SK-N-SH (cell line): ENCODE measurements at regions not wholly inside any gene's neighbourhood (a gene's known extent, or its start where the extent isn't known, plus 50 kb on each side); places are given as distances from the start of the nearest gene placed in this dataset.
A peak's percentile ranks its signal among the peaks of the same experiment; 100 is the strongest.
"Not testable (repeated sequence)": the region's sequence is repeated elsewhere in the genome, so short reads cannot be mapped to it uniquely, and the experiment has no call there.

ENCODE experiments used
- CTCF ChIA-PET: fragments of 300-600, 350-600 bp; formaldehyde crosslinking; extraction: SDS; loops from one replicate; lab custom pipeline; 2021; lab: Yijun Ruan, JAX
- POLR2A ChIA-PET: fragments of 350-600 bp; sonication (Branson Sonifier 250); formaldehyde crosslinking; extraction: SDS; loops from one replicate; lab custom pipeline; 2020; ENCODE audit warnings: antibody characterized with exemption, inconsistent platforms; lab: Yijun Ruan, JAX
- DNase-seq: peaks from one replicate; pipeline ENCODE4 v3.0.0; 2012
- H2AFZ ChIP-seq: fragments of 200-600 bp; sonication (generic); 2 replicates; pipeline ENCODE4 v1.8.1; 2016; ENCODE audit warnings: antibody characterized with exemption, mild to moderate bottlenecking, low read depth
- H3F3A ChIP-seq: fragments of 200-600 bp; sonication (generic); replicated peaks from 2 replicates; pipeline ENCODE3; 2016; ENCODE audit warnings: antibody characterized with exemption, mild to moderate bottlenecking; ENCODE audit not compliant: insufficient read depth
- H3K27ac ChIP-seq, 2 experiments: fragments of 200-500 bp in 1 of 2; fragments of 200-600 bp in 1 of 2; sonication (Bioruptor generic) in 1 of 2; sonication (generic), shearing (Covaris generic) in 1 of 2; 2 replicates each; pipeline versions ENCODE4 v1.5.1 to v1.6.1; 2014 to 2016; ENCODE audit warnings: low read depth in 2 of 2, inconsistent platforms in 1 of 2, low read length in 1 of 2, mild to moderate bottlenecking in 1 of 2, mixed read lengths in 1 of 2
- H3K27me3 ChIP-seq: fragments of 200-600 bp; sonication (generic), shearing (Covaris generic); 2 replicates; pipeline ENCODE4 v1.6.1; 2016; ENCODE audit warnings: mixed run types; ENCODE audit not compliant: insufficient read depth
- H3K36me3 ChIP-seq, 2 experiments: fragments of 200-500 bp in 1 of 2; fragments of 200-600 bp in 1 of 2; sonication (Bioruptor generic) in 1 of 2; sonication (generic) in 1 of 2; replicated peaks in 1 of 2; 2 replicates each; pipeline versions ENCODE3 to v1.5.1; 2014 to 2016; ENCODE audit warnings: low read length in 1 of 2, mild to moderate bottlenecking in 1 of 2; ENCODE audit not compliant: insufficient read depth in 2 of 2, control insufficient read depth in 1 of 2
- H3K4me1 ChIP-seq, 2 experiments: fragments of 200-500 bp in 1 of 2; fragments of 200-600 bp in 1 of 2; sonication (Bioruptor generic) in 1 of 2; sonication (generic), shearing (Covaris generic) in 1 of 2; 2 replicates each; pipeline versions ENCODE4 v1.5.1 to v1.6.1; 2014 to 2016; ENCODE audit warnings: low read depth in 1 of 2, low read length in 1 of 2, mixed run types in 1 of 2; ENCODE audit not compliant: insufficient read depth in 2 of 2, control insufficient read depth in 1 of 2
- H3K4me2 ChIP-seq: fragments of 200-600 bp; sonication (generic), shearing (Covaris generic); 2 replicates; pipeline ENCODE4 v1.6.1; 2017; ENCODE audit warnings: mixed run types
- H3K4me3 ChIP-seq, 2 experiments: fragments of 200-500 bp in 1 of 2; fragments of 200-600 bp in 1 of 2; sonication (Bioruptor generic) in 1 of 2; sonication (generic), shearing (Covaris generic) in 1 of 2; 2 replicates each; pipeline versions ENCODE4 v1.5.1 to v1.8.1; 2014 to 2016; ENCODE audit warnings: low read depth in 2 of 2, inconsistent platforms in 1 of 2, low read length in 1 of 2, mild to moderate bottlenecking in 1 of 2, mixed read lengths in 1 of 2, moderate library complexity in 1 of 2
- H3K79me2 ChIP-seq: fragments of 200-600 bp; sonication (generic); 2 replicates; pipeline ENCODE4 v1.8.1; 2017; ENCODE audit warnings: mild to moderate bottlenecking; ENCODE audit not compliant: insufficient read depth
- H3K9ac ChIP-seq: fragments of 200-600 bp; sonication (generic); 2 replicates; pipeline ENCODE4 v1.6.1; 2017; ENCODE audit warnings: mixed run types
- H3K9me2 ChIP-seq: fragments of 200-600 bp; sonication (generic); 2 replicates; pipeline ENCODE4 v1.6.1; 2017; ENCODE audit warnings: mixed run types
- H3K9me3 ChIP-seq: fragments of 200-600 bp; sonication (generic); 2 replicates; pipeline ENCODE4 v1.6.1; 2017; ENCODE audit warnings: mixed run types, mild to moderate bottlenecking, moderate library complexity
- H4K20me1 ChIP-seq: fragments of 200-600 bp; sonication (generic); 2 replicates; pipeline ENCODE4 v1.6.1; 2017; ENCODE audit warnings: mild to moderate bottlenecking, mixed run types; ENCODE audit not compliant: insufficient read depth
- CTCF ChIP-seq: fragments of 200-600 bp; sonication (generic); IDR thresholded peaks from 2 replicates; pipeline ENCODE4 v1.6.1; 2017; ENCODE audit warnings: antibody characterized with exemption, mild to moderate bottlenecking, moderate library complexity
- RAD21 ChIP-seq: IDR thresholded peaks from 2 replicates; pipeline ENCODE4 v1.6.1; 2012; ENCODE audit warnings: mild to moderate bottlenecking, low read length
- WGBS: methylation state at CpG from one replicate; pipeline ENCODE4 v1.1.6; 2017; ENCODE audit warnings: low lambda C conversion rate; 5-methylcytosine and 5-hydroxymethylcytosine counted together

DNA sequence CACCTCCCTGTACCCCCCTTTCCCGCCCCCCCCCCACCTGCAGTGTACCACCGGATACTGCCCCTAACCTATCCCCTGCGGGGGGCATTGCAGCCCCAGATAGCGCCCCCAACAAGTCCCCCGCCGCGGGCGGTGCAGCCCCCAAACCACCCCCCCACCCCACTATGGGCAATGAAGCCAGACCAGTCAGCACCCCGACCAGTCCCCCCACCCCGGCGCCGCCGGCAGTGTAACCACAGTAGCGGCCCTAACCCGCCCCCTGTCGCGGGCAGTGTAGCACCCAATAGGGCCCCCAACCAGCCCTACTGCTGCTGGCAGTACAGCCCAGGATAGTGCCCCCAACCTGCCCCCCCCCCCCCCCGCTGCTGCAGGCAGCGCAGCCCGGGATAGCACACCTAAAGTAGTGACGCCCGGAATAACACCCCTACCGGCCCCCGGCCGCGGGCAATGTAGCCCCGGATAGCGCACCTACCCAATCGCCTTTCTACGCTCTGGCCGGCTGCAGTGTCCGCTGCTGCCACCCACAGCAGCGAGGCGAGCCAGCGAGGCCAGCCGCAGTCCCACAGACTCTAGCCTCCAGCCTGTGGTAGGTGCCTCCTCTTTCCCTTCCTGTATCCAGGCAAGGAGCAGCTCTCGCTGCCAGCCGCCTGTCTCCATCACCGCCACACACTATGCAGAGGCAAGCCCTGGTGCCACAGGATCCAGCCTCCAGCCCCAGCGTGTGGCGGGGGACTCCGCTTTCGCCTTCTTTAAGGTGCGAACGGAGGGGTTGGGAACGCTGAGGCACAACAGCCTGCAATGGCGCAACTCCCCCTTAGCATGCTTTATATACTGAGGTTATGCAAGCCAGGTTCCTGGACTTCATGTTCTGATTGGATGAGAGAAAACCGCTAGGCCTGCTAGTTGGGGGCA, 229.3 kb downstream of the LIPI start:
- H3K4me2 ChIP-seq, H3K36me3 ChIP-seq, H3K4me1 ChIP-seq, H3K27me3 ChIP-seq, H3F3A ChIP-seq, H3K9ac ChIP-seq, H3K9me2 ChIP-seq, H3K79me2 ChIP-seq, H4K20me1 ChIP-seq, H3K4me3 ChIP-seq, CTCF ChIA-PET, H2AFZ ChIP-seq, H3K27ac ChIP-seq, POLR2A ChIA-PET, H3K9me3 ChIP-seq: not testable (repeated sequence)
- DNase-seq: peak; percentile 15
- WGBS: 72% methylated on average over 11 of the region's 48 CpGs

DNA sequence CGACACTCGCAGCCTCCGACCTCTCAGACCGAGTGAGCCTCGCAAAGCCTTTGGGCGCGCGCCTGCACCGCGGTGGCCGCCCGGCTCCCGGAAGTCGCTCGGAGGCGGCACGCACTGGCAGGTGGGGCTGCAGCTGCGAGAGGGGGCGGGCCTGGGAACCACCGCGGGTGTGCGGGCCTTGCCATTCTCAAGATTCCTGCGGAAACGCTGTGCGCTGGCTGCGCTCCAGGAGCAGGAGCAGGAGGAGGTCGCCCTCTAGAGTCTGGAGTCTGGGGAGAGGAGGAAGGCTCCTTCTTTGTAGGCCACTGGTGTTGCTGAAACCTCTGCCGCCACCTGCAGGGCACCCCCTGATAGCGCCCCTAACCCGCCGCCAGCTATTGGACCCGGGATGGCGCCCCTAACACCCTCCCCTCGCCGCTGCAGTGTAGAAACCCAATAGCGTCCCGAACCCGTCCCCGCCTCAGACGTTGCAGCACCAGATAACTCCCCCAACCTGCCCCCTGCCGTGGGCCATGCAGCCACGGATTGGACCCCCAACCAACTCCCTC, 230.6 kb downstream of the LIPI start:
- H3K27ac ChIP-seq, H3K9me2 ChIP-seq, POLR2A ChIA-PET, H3K27me3 ChIP-seq, CTCF ChIA-PET, H3K79me2 ChIP-seq, H3K9me3 ChIP-seq, H3K4me1 ChIP-seq, H3F3A ChIP-seq, H3K36me3 ChIP-seq, H2AFZ ChIP-seq, H4K20me1 ChIP-seq, H3K9ac ChIP-seq, H3K4me2 ChIP-seq: not testable (repeated sequence)
- peak overlapping the region in 1 of 2 experiments; percentile 24; a peak in 2 of 4 replicates for H3K4me3 ChIP-seq
- TF ChIP-seq CTCF: peak; percentile 34; the same call in 1 of the 2 replicates
- 0 out of 2 replicates have a peak, but pooled peaks have one; percentile 14 for TF ChIP-seq RAD21
- peak; percentile 30 for DNase-seq
- WGBS: 78% methylated on average over 25 of the region's 42 CpGs

DNA sequence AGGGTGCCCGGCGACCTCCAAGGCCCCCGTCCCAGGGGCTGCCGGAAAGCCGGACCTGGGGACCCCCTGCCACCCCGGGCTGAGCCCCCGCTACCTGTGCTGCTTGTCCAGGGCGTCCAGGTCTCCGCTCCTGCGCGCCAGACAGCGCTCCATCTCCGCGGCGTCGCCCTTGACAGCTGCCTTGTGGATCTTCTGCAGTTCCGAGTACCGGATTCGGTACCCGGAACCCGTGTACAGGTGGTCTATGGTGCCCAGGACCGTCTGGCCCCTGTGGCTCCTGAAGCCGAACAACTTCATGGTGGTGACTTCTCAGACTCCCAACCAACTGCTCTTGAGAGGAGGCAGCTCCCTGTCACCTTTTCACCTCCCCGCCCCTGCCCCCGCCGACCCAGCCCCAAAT, 231.1 kb downstream of the LIPI start:
- H3F3A ChIP-seq, H3K79me2 ChIP-seq, H3K27me3 ChIP-seq, H4K20me1 ChIP-seq, POLR2A ChIA-PET, CTCF ChIA-PET, H3K27ac ChIP-seq, H3K4me2 ChIP-seq, H2AFZ ChIP-seq, H3K9ac ChIP-seq, H3K4me1 ChIP-seq, H3K36me3 ChIP-seq, H3K9me2 ChIP-seq, H3K4me3 ChIP-seq, DNase-seq, H3K9me3 ChIP-seq: not testable (repeated sequence)
- WGBS: 55% methylated on average over 7 of the region's 26 CpGs

GRCh38 chr21:13974582-13974981, 236.2 kb downstream of the LIPI start:
- H3K79me2 ChIP-seq, POLR2A ChIA-PET, H3K9ac ChIP-seq: not testable (repeated sequence)

GRCh38 chr21:13969853-13970252, 240.9 kb downstream of the LIPI start:
- H3K4me3 ChIP-seq, H3K9ac ChIP-seq, H3K4me2 ChIP-seq, H3K27me3 ChIP-seq, H3K9me3 ChIP-seq, POLR2A ChIA-PET, H3K9me2 ChIP-seq, CTCF ChIA-PET, H3K4me1 ChIP-seq, H3K36me3 ChIP-seq, H3K79me2 ChIP-seq, H3F3A ChIP-seq, H4K20me1 ChIP-seq, H2AFZ ChIP-seq, DNase-seq, H3K27ac ChIP-seq: not testable (repeated sequence)
- WGBS: 39% methylated on average over 3 of the region's 3 CpGs

More at GRCh38 chr21:13974582-13974981, 236.2 kb downstream of the LIPI start:
- H3K4me2 ChIP-seq, H3K27ac ChIP-seq, H4K20me1 ChIP-seq, H3K4me3 ChIP-seq, H3K9me3 ChIP-seq, H3K9me2 ChIP-seq, H2AFZ ChIP-seq, H3K4me1 ChIP-seq, H3F3A ChIP-seq, CTCF ChIA-PET, DNase-seq, H3K27me3 ChIP-seq, H3K36me3 ChIP-seq: not testable (repeated sequence)
